HTERT RPE-1 (cell line): ENCODE measurements at regions not wholly inside any gene's neighbourhood (a gene's known extent, or its start where the extent isn't known, plus 50 kb on each side); places are given as distances from the start of the nearest gene placed in this dataset.

Experiments used
- in situ Hi-C: fragments of 300-500 bp; cut with MboI; formaldehyde crosslinking; loops from 4 replicates; pipeline ENCODE4 v1.14.3; 2020; ENCODE audit warnings: low sequenced_read_pairs

GRCh38 chr2:236317938-236318396 is 53.8 kb upstream of the ASB18 start:
- in situ Hi-C loops = no loop called here

- in situ Hi-C loops = no loop called here
Observed at GRCh38 chr2:236318401-236318800, 54.2 kb upstream of the ASB18 start.

- in situ Hi-C loops = no loop called here
Observed at GRCh38 chr2:236319036-236319435, 54.8 kb upstream of the ASB18 start.

GRCh38 chr2:236321415-236321814 is 57.2 kb upstream of the ASB18 start:
- in situ Hi-C loops = no loop called here

- in situ Hi-C loops = loop anchor here (25.0 kb wide), 1 partner anchor 729 kb away; no protein-coding TSS in a partner anchor
Observed at GRCh38 chr2:236333417-236334121, 69.4 kb upstream of the ASB18 start.

GRCh38 chr2:236334122-236334876 is 70.1 kb upstream of the ASB18 start:
- in situ Hi-C loops = loop anchor here (25.0 kb wide), 1 partner anchor 728 kb away; no protein-coding TSS in a partner anchor

GRCh38 chr2:236335696-236336574 is 71.7 kb upstream of the ASB18 start:
- in situ Hi-C loops = loop anchor here (25.0 kb wide), 1 partner anchor 726 kb away; no protein-coding TSS in a partner anchor

- in situ Hi-C loops = loop anchor here (25.0 kb wide), 1 partner anchor 725 kb away; no protein-coding TSS in a partner anchor
Observed at GRCh38 chr2:236336575-236337464, 72.6 kb upstream of the ASB18 start.

GRCh38 chr2:236337465-236338325 is 73.5 kb upstream of the ASB18 start:
- in situ Hi-C loops = loop anchor here (25.0 kb wide), 1 partner anchor 725 kb away; no protein-coding TSS in a partner anchor

GRCh38 chr2:236338495-236339184 is 74.4 kb upstream of the ASB18 start:
- in situ Hi-C loops = loop anchor here (25.0 kb wide), 1 partner anchor 724 kb away; no protein-coding TSS in a partner anchor

GRCh38 chr2:236340251-236340650 is 76.0 kb upstream of the ASB18 start:
- in situ Hi-C loops = loop anchor here (25.0 kb wide), 1 partner anchor 722 kb away; no protein-coding TSS in a partner anchor

GRCh38 chr2:236341067-236341466 is 76.9 kb upstream of the ASB18 start:
- in situ Hi-C loops = loop anchor here (25.0 kb wide), 1 partner anchor 721 kb away; no protein-coding TSS in a partner anchor

- in situ Hi-C loops = loop anchor here (25.0 kb wide), 1 partner anchor 721 kb away; no protein-coding TSS in a partner anchor
Observed at GRCh38 chr2:236341721-236342120, 77.5 kb upstream of the ASB18 start.

- in situ Hi-C loops = loop anchor here (25.0 kb wide), 1 partner anchor 720 kb away; no protein-coding TSS in a partner anchor
Observed at GRCh38 chr2:236342507-236342906, 78.3 kb upstream of the ASB18 start.

GRCh38 chr2:236342951-236343350 is 78.7 kb upstream of the ASB18 start:
- in situ Hi-C loops = loop anchor here (25.0 kb wide), 1 partner anchor 719 kb away; no protein-coding TSS in a partner anchor

- in situ Hi-C loops = loop anchor here (25.0 kb wide), 1 partner anchor 719 kb away; no protein-coding TSS in a partner anchor
Observed at GRCh38 chr2:236343400-236344161, 79.4 kb upstream of the ASB18 start.

- in situ Hi-C loops = loop anchor here (25.0 kb wide), 1 partner anchor 718 kb away; no protein-coding TSS in a partner anchor
Observed at GRCh38 chr2:236344446-236344845, 80.2 kb upstream of the ASB18 start.
